K562 (cell line): ENCODE measurements at regions not wholly inside any gene's neighbourhood (a gene's known extent, or its start where the extent isn't known, plus 50 kb on each side); places are given as distances from the start of the nearest gene placed in this dataset.

ENCODE experiments used
- ATF3 ChIP-seq, 2 experiments: fragments of 450-650 bp in 1 of 2; sonication (generic) in 1 of 2; formaldehyde crosslinking in 1 of 2; IDR thresholded peaks in 1 of 2; conservative IDR thresholded peaks in 1 of 2; 2 replicates each; pipeline versions ENCODE4 v1.6.1 to v1.8.1; 2016 to 2023; ENCODE audit warnings: mild to moderate bottlenecking in 2 of 2, moderate library complexity in 2 of 2, inconsistent platforms in 1 of 2, missing genetic modification reagents in 1 of 2
- CTCF ChIP-seq, 3 experiments: IDR thresholded peaks in 2 of 3; conservative IDR thresholded peaks in 1 of 3; 2 replicates each; pipeline ENCODE4 v1.5.1; 2011 to 2012; ENCODE audit warnings: low read length in 3 of 3, mild to moderate bottlenecking in 3 of 3, control low read depth in 2 of 3, improper control_type of control experiment in 1 of 3, inconsistent platforms in 1 of 3, low read depth in 1 of 3, mixed read lengths in 1 of 3, moderate library complexity in 1 of 3; ENCODE audit not compliant: insufficient read depth in 2 of 3
- FOXA1 ChIP-seq: fragments of 450-650 bp; IDR thresholded peaks from 2 replicates; pipeline ENCODE4 v1.6.1; 2016; ENCODE audit warnings: mild to moderate bottlenecking, borderline replicate concordance
- HNRNPH1 ChIP-seq: fragments of 200-400 bp; formaldehyde crosslinking; optimal IDR thresholded peaks from 2 replicates; pipeline ENCODE3; 2017; ENCODE audit warnings: low read depth, mild to moderate bottlenecking, low read length, moderate library complexity
- MAFK ChIP-seq: IDR thresholded peaks from 2 replicates; pipeline ENCODE4 v1.6.1; 2011; ENCODE audit warnings: low read length, improper control_type of control experiment
- MLX ChIP-seq, 2 experiments: fragments of 450-650 bp in 1 of 2; sonication (generic) in 1 of 2; formaldehyde crosslinking; conservative IDR thresholded peaks; 2 replicates each; pipeline versions ENCODE4 v1.4.0 to v1.8.1; 2020 to 2022; ENCODE audit warnings: mild to moderate bottlenecking in 1 of 2, missing genetic modification reagents in 1 of 2
- NFIC ChIP-seq: fragments of 450-650 bp; IDR thresholded peaks from 2 replicates; pipeline ENCODE4 v1.6.1; 2017; ENCODE audit warnings: mild to moderate bottlenecking, inconsistent platforms
- NFYB ChIP-seq: IDR thresholded peaks from 2 replicates; pipeline ENCODE4 v1.6.1; 2011; ENCODE audit warnings: mild to moderate bottlenecking, moderate library complexity; ENCODE audit not compliant: insufficient read length; ENCODE audit errors: extremely low read depth
- POLR2A ChIP-seq: fragments of 450-650 bp; conservative IDR thresholded peaks from 2 replicates; pipeline ENCODE4 v1.6.1; 2016
- RNF2 ChIP-seq: sonication (generic); IDR thresholded peaks from 2 replicates; pipeline ENCODE4 v1.6.1; 2016
- ZBTB26 ChIP-seq: fragments of 450-650 bp; formaldehyde crosslinking; IDR thresholded peaks from 2 replicates; pipeline ENCODE4 v1.4.0; 2022; ENCODE audit warnings: missing genetic modification characterization
- ZNF174 ChIP-seq: fragments of 250-450 bp; sonication (Bioruptor Pico); IDR thresholded peaks from 2 replicates; pipeline ENCODE4 v1.4.0; 2020; ENCODE audit warnings: mild to moderate bottlenecking

GRCh38 chr13:62092949-62093348 is 677.3 kb upstream of the PCDH20 start:
- TF ChIP-seq NFIC = no peak
- TF ChIP-seq CTCF (IDR thresholded peaks at IDR 0.05 in 2 of 3, conservative IDR thresholded peaks at IDR 0.05 in 1 of 3; ENCODE audit: insufficient read depth in 2 of 3, low read depth in 1 of 3, low read length in 3 of 3) = no peak
- no peak for TF ChIP-seq RNF2
- TF ChIP-seq POLR2A = no peak
- TF ChIP-seq ZBTB26 = no peak
- no peak for TF ChIP-seq FOXA1
- TF ChIP-seq HNRNPH1 = no peak
- no peak for TF ChIP-seq ATF3 (IDR thresholded peaks at IDR 0.05)
- no peak for TF ChIP-seq ATF3 (CRISPR knock-in tag; conservative IDR thresholded peaks at IDR 0.05)
- TF ChIP-seq MAFK = no peak
- TF ChIP-seq MLX (CRISPR knock-in tag; conservative IDR thresholded peaks at IDR 0.05) = no peak
- no peak for TF ChIP-seq ZNF174
- TF ChIP-seq NFYB = no peak
